GM19455 (cell line): ENCODE measurements at regions not wholly inside any gene's neighbourhood (a gene's known extent, or its start where the extent isn't known, plus 50 kb on each side); places are given as distances from the start of the nearest gene placed in this dataset.
"Not testable (repeated sequence)": the region's sequence is repeated elsewhere in the genome, so short reads cannot be mapped to it uniquely, and the experiment has no call there.

Experiments used
- ATAC-seq: cut with Tn5 transposase; IDR thresholded peaks from one replicate; pipeline ENCODE4 v1.9.1; 2021; ENCODE audit not compliant: unreplicated experiment

GRCh38 chr6:50961611-50962010, 142.9 kb downstream of the TFAP2B start:
- no peak for ATAC-seq

GRCh38 chr6:50962213-50962759, 143.6 kb downstream of the TFAP2B start:
- no peak for ATAC-seq

- ATAC-seq, result no peak
Measured at GRCh38 chr6:50963952-50964351, 145.3 kb downstream of the TFAP2B start.

- ATAC-seq, result no peak
Measured at GRCh38 chr6:50965495-50965894, 146.8 kb downstream of the TFAP2B start.

GRCh38 chr6:50966532-50966931, 147.9 kb downstream of the TFAP2B start:
- peak; percentile 87 for ATAC-seq

GRCh38 chr6:50966986-50967385, 148.3 kb downstream of the TFAP2B start:
- ATAC-seq, result no peak

- ATAC-seq, result not testable (repeated sequence)
Measured at GRCh38 chr6:50968246-50968645, 149.6 kb downstream of the TFAP2B start.

GRCh38 chr6:50970908-50971307, 152.2 kb downstream of the TFAP2B start:
- no peak for ATAC-seq

GRCh38 chr6:50973464-50973863, 154.8 kb downstream of the TFAP2B start:
- no peak for ATAC-seq

GRCh38 chr6:50974319-50974718, 155.6 kb downstream of the TFAP2B start:
- ATAC-seq, result no peak

- ATAC-seq, result no peak
Measured at GRCh38 chr6:50975216-50975615, 156.5 kb downstream of the TFAP2B start.

GRCh38 chr6:50976907-50977306, 158.2 kb downstream of the TFAP2B start:
- ATAC-seq, result no peak

GRCh38 chr6:50977796-50978195, 159.1 kb downstream of the TFAP2B start:
- no peak for ATAC-seq

GRCh38 chr6:50978380-50979170, 159.9 kb downstream of the TFAP2B start:
- ATAC-seq, result no peak

- no peak for ATAC-seq
Measured at GRCh38 chr6:50979171-50979525, 160.5 kb downstream of the TFAP2B start.

GRCh38 chr6:50984135-50984534, 165.5 kb downstream of the TFAP2B start:
- ATAC-seq, result no peak

GRCh38 chr6:50986319-50986718, 167.6 kb downstream of the TFAP2B start:
- no peak for ATAC-seq

GRCh38 chr6:50989123-50989522, 170.5 kb downstream of the TFAP2B start:
- ATAC-seq, result no peak

GRCh38 chr6:50990750-50991446, 172.2 kb downstream of the TFAP2B start:
- no peak for ATAC-seq

- no peak for ATAC-seq
Measured at GRCh38 chr6:50992232-50992631, 173.6 kb downstream of the TFAP2B start.

GRCh38 chr6:50992704-50993625, 174.3 kb downstream of the TFAP2B start:
- no peak for ATAC-seq
